ENCODE measurements at regions not wholly inside any gene's neighbourhood (a gene's known extent, or its start where the extent isn't known, plus 50 kb on each side); places are given as distances from the start of the nearest gene placed in this dataset.

DNA sequence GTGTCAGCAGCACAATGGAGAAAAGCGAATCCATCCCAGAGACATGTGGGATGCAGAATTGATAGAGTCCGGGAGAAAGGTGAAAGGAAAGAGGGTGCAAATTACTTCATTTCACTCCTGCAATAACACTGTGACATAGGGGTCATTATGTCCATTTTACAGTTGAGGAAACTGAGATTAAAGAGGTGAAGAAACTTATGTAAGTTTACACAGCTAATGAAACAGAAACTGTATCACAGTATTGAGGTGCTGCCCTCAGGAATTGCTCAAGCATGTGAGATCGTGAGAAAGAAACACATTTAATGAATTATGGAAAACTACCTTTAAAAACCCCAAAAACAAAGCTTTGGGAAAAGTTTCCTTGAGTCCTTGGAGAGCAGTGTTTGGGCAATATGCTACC, 103.6 kb upstream of the PFN2 start:
- TF ChIP-seq EZH2 (IDR thresholded peaks at IDR 0.05; ENCODE audit: borderline replicate concordance, insufficient read depth, low read depth, low read length, poor library complexity, severe bottlenecking) (no peak), CTCF (IDR thresholded peaks at IDR 0.05) (no peak)
- no peaks in the 10 kb centered on the region for H4K20me1 ChIP-seq (ENCODE audit: control insufficient read depth, insufficient read depth, low read length, poor library complexity, severe bottlenecking)
- DNase-seq (no peak), ATAC-seq (ENCODE audit: low read depth) (no peak)
- H3K9me3 ChIP-seq (ENCODE audit: control extremely low read depth in 1 of 3, control insufficient read depth in 2 of 3, insufficient read depth in 1 of 3, low read length in 2 of 3) = no peaks in the 10 kb centered on the region
- 100% methylated on average over 1 of the region's 3 CpGs for WGBS (ENCODE audit: insufficient coverage)
- no peak overlapping the region for H2AFZ ChIP-seq (ENCODE audit: insufficient read depth, low read depth, low read length, poor library complexity, severe bottlenecking)
- POLR2A ChIA-PET = no interaction called here
- H3K4me1 ChIP-seq (ENCODE audit: control insufficient read depth in 2 of 2, insufficient read depth in 2 of 2, low read length in 2 of 2) = no peaks in the 10 kb centered on the region
- H3K36me3 ChIP-seq (replicated peaks in 1 of 2; ENCODE audit: control extremely low read depth in 1 of 2, control insufficient read depth in 1 of 2, extremely low read depth in 1 of 2, insufficient read depth in 2 of 2, low read length in 1 of 2) = no peaks in the 10 kb centered on the region
- Mint-ChIP-seq H3K9me3 (ENCODE audit: insufficient read depth) (no peaks in the 10 kb centered on the region), H3K27me3 (peaks cover 14% of the 10 kb centered on the region), H3K4me3 (peak overlapping the region; percentile 9), H3K4me1 (peaks cover 6% of the 10 kb centered on the region), H3K27ac (no peak overlapping the region)
- H3K9ac ChIP-seq (ENCODE audit: low read length) = no peak overlapping the region
- no peak overlapping the region for H3K27ac ChIP-seq (ENCODE audit: low read length in 2 of 2)
- intact Hi-C loops (cut with micrococcal nuclease) = no loop called here
- no peaks in the 10 kb centered on the region for H3K27me3 ChIP-seq (replicated peaks in 1 of 4; ENCODE audit: control extremely low read depth in 1 of 4, control insufficient read depth in 3 of 4, insufficient read depth in 4 of 4, low read length in 3 of 4)
- no peak overlapping the region for H3K4me3 ChIP-seq (ENCODE audit: control extremely low read depth in 1 of 5, extremely low read depth in 1 of 5, insufficient read depth in 1 of 5, low read depth in 2 of 5, low read length in 4 of 5)
- CTCF ChIA-PET = no interaction called here
- no peaks in the 10 kb centered on the region for H3K79me2 ChIP-seq (ENCODE audit: control insufficient read depth, insufficient read depth, low read length)
- H3K4me2 ChIP-seq (replicated peaks; ENCODE audit: low read depth, low read length, poor library complexity, severe bottlenecking) = peak overlapping the region; percentile 14

- Mint-ChIP-seq H3K27ac (no peak overlapping the region), H3K27me3 (peaks cover 15% of the 10 kb centered on the region), H3K9me3 (ENCODE audit: insufficient read depth) (no peaks in the 10 kb centered on the region), H3K4me3 (no peak overlapping the region), H3K4me1 (peaks cover 6% of the 10 kb centered on the region)
- H3K27ac ChIP-seq (ENCODE audit: low read length in 2 of 2) = no peak overlapping the region
- no peak for ATAC-seq (ENCODE audit: low read depth)
- H3K27me3 ChIP-seq (replicated peaks in 1 of 4; ENCODE audit: control extremely low read depth in 1 of 4, control insufficient read depth in 3 of 4, insufficient read depth in 4 of 4, low read length in 3 of 4) = no peaks in the 10 kb centered on the region
- H4K20me1 ChIP-seq (ENCODE audit: control insufficient read depth, insufficient read depth, low read length, poor library complexity, severe bottlenecking) = no peaks in the 10 kb centered on the region
- no peaks in the 10 kb centered on the region for H3K36me3 ChIP-seq (replicated peaks in 1 of 2; ENCODE audit: control extremely low read depth in 1 of 2, control insufficient read depth in 1 of 2, extremely low read depth in 1 of 2, insufficient read depth in 2 of 2, low read length in 1 of 2)
- intact Hi-C loops (cut with micrococcal nuclease) = no loop called here
- no peak for DNase-seq
- H3K4me2 ChIP-seq (replicated peaks; ENCODE audit: low read depth, low read length, poor library complexity, severe bottlenecking) = no peak overlapping the region
- H3K4me3 ChIP-seq (ENCODE audit: control extremely low read depth in 1 of 5, extremely low read depth in 1 of 5, insufficient read depth in 1 of 5, low read depth in 2 of 5, low read length in 4 of 5) = no peak overlapping the region
- H3K9ac ChIP-seq (ENCODE audit: low read length) = no peak overlapping the region
- TF ChIP-seq EZH2 (IDR thresholded peaks at IDR 0.05; ENCODE audit: borderline replicate concordance, insufficient read depth, low read depth, low read length, poor library complexity, severe bottlenecking) = no peak
- TF ChIP-seq CTCF (IDR thresholded peaks at IDR 0.05) = no peak
- ChIA-PET CTCF (no interaction called here), POLR2A (no interaction called here)
- H3K4me1 ChIP-seq (ENCODE audit: control insufficient read depth in 2 of 2, insufficient read depth in 2 of 2, low read length in 2 of 2) = no peaks in the 10 kb centered on the region
- no peak overlapping the region for H2AFZ ChIP-seq (ENCODE audit: insufficient read depth, low read depth, low read length, poor library complexity, severe bottlenecking)
- 83% methylated on average over 1 of the region's 1 CpG for WGBS (ENCODE audit: insufficient coverage)
- no peaks in the 10 kb centered on the region for H3K79me2 ChIP-seq (ENCODE audit: control insufficient read depth, insufficient read depth, low read length)
- H3K9me3 ChIP-seq (ENCODE audit: control extremely low read depth in 1 of 3, control insufficient read depth in 2 of 3, insufficient read depth in 1 of 3, low read length in 2 of 3) = no peaks in the 10 kb centered on the region
Observed at GRCh38 chr3:150073513-150073912, 102.8 kb upstream of the PFN2 start.
